ENCODE measurements at regions not wholly inside any gene's neighbourhood (a gene's known extent, or its start where the extent isn't known, plus 50 kb on each side); places are given as distances from the start of the nearest gene placed in this dataset.

- peak overlapping the region; percentile 28; the same call in 1 of the 2 replicates for H4K5ac ChIP-seq (ENCODE audit: low read depth, low read length)
- dilution Hi-C loops (cut with HindIII; ENCODE audit: low sequenced_read_pairs, unreplicated experiment) (no loop called here), in situ Hi-C loops (cut with MboI; ENCODE audit: low sequenced_read_pairs) (loop anchor here (5.0 kb wide), 1 partner anchor 381 kb away; no protein-coding TSS in a partner anchor), intact Hi-C loops (cut with micrococcal nuclease) (loop anchor here (10.0 kb wide), 1 partner anchor 136 kb away; no protein-coding TSS in a partner anchor)
- H3K9me3 ChIP-seq (ENCODE audit: control insufficient read depth, insufficient read depth, low read length), result peaks cover 2% of the 10 kb centered on the region; the same call in 1 of the 2 replicates
- H3K9me1 ChIP-seq (ENCODE audit: insufficient read depth, low read length), result no peaks in the 10 kb centered on the region
- H4K20me1 ChIP-seq (ENCODE audit: insufficient read depth, low read length), result no peaks in the 10 kb centered on the region
- H3K79me1 ChIP-seq (ENCODE audit: low read depth in 1 of 2, low read length in 2 of 2), result no peaks in the 10 kb centered on the region
- DNase-seq (no peak), ATAC-seq (ENCODE audit: low read depth) (no peak)
- H3K36me3 ChIP-seq (ENCODE audit: control insufficient read depth, insufficient read depth, low read length), result no peaks in the 10 kb centered on the region
- H2BK5ac ChIP-seq (ENCODE audit: low read depth, low read length, poor library complexity, severe bottlenecking), result no peak overlapping the region
- CTCF ChIA-PET, result interaction anchor here (1.0 kb wide), 1 partner anchor 379 kb away, joined by 3 read pairs; no protein-coding TSS in a partner anchor
- H4K91ac ChIP-seq (ENCODE audit: insufficient read depth, low read depth, low read length), result no peak overlapping the region
- H3K4me2 ChIP-seq (ENCODE audit: low read depth, low read length), result no peak overlapping the region; the same call in 1 of the 2 replicates
- no peak overlapping the region for H3K23ac ChIP-seq (ENCODE audit: low read depth, low read length)
- no TSS peak for BruUV-seq (replicated peaks)
- H3K4me1 ChIP-seq (ENCODE audit: control insufficient read depth, insufficient read depth, low read length), result peaks cover 5% of the 10 kb centered on the region; the same call in 1 of the 2 replicates
- 33% methylated on average over 3 of the region's 7 CpGs; no CpG with 5 or more reads in 1 of the 2 experiments for WGBS, 2 experiments (ENCODE audit: extremely low coverage in 2 of 2, insufficient read length in 1 of 2)
- H2BK15ac ChIP-seq (ENCODE audit: low read depth, low read length), result no peak overlapping the region
- no peak overlapping the region for H2AFZ ChIP-seq (replicated peaks; ENCODE audit: low read length, poor library complexity)
- H2BK20ac ChIP-seq (ENCODE audit: low read depth, low read length), result no peak overlapping the region
- H3K27ac ChIP-seq (ENCODE audit: insufficient read depth, low read length), result peak overlapping the region; percentile 36; the same call in 1 of the 2 replicates
- TF ChIP-seq RAD21 (IDR thresholded peaks at IDR 0.05; ENCODE audit: low read length) (no peak), ELK1 (IDR thresholded peaks at IDR 0.05; ENCODE audit: borderline replicate concordance, low read depth, low read length) (no peak), FOS (IDR thresholded peaks at IDR 0.05; ENCODE audit: low read depth, low read length) (no peak), CTCF (conservative IDR thresholded peaks at IDR 0.05; ENCODE audit: low read depth, low read length) (no peak), MXI1 (IDR thresholded peaks at IDR 0.05; ENCODE audit: borderline replicate concordance, low read depth, low read length) (no peak), BHLHE40 (IDR thresholded peaks at IDR 0.05; ENCODE audit: low read depth, low read length) (no peak), USF2 (IDR thresholded peaks at IDR 0.05; ENCODE audit: low read depth, low read length) (no peak), SMC3 (IDR thresholded peaks at IDR 0.05; ENCODE audit: low read depth, low read length) (no peak), POLR2A (IDR thresholded peaks at IDR 0.05; ENCODE audit: low read depth, low read length) (no peak), CHD1 (IDR thresholded peaks at IDR 0.05; ENCODE audit: low read depth, low read length) (no peak), NFE2L2 (IDR thresholded peaks at IDR 0.05; ENCODE audit: low read depth, low read length) (no peak), MAZ (IDR thresholded peaks at IDR 0.05; ENCODE audit: borderline replicate concordance, low read depth, low read length) (no peak), RCOR1 (IDR thresholded peaks at IDR 0.05; ENCODE audit: insufficient replicate concordance, low read length) (no peak), MAFK (IDR thresholded peaks at IDR 0.05; ENCODE audit: low read depth, low read length) (no peak), CEBPB (IDR thresholded peaks at IDR 0.05; ENCODE audit: low read depth, low read length) (no peak), RFX5 (IDR thresholded peaks at IDR 0.05; ENCODE audit: low read depth, low read length) (no peak)
- no peak overlapping the region for H2AK5ac ChIP-seq (ENCODE audit: low read depth, low read length)
- no peak overlapping the region for H4K8ac ChIP-seq (ENCODE audit: low read depth in 2 of 2, low read length in 2 of 2)
- H3K4me3 ChIP-seq (ENCODE audit: insufficient read depth, low read depth, low read length), result no peak overlapping the region
- H3K9ac ChIP-seq (ENCODE audit: low read depth, low read length), result no peak overlapping the region
- H3K14ac ChIP-seq (replicated peaks; ENCODE audit: low read depth, low read length), result no peak overlapping the region
- peaks cover 6% of the 10 kb centered on the region for H3K27me3 ChIP-seq (ENCODE audit: control insufficient read depth, insufficient read depth, low read length)
- POLR2A ChIA-PET (ENCODE audit: unreplicated experiment), result no interaction called here
- no peak overlapping the region for H3K56ac ChIP-seq (ENCODE audit: extremely low read depth, insufficient read depth, low read length)
- H2BK120ac ChIP-seq (ENCODE audit: low read depth, low read length), result no peak overlapping the region
- no peak overlapping the region for H2AK9ac ChIP-seq (replicated peaks; ENCODE audit: low read depth, low read length, poor library complexity)
- no peak overlapping the region for H3K4ac ChIP-seq (ENCODE audit: low read depth, low read length)
- H3K18ac ChIP-seq (ENCODE audit: low read depth, low read length), result peak overlapping the region; percentile 64; the same call in 1 of the 2 replicates
Measured at GRCh38 chr5:174798551-174798951, 74.2 kb downstream of the MSX2 start.
